Mucosa of stomach (tissue), 1 donor: ENCODE measurements at regions not wholly inside any gene's neighbourhood (a gene's known extent, or its start where the extent isn't known, plus 50 kb on each side); places are given as distances from the start of the nearest gene placed in this dataset.
"Not testable (repeated sequence)": the region's sequence is repeated elsewhere in the genome, so short reads cannot be mapped to it uniquely, and the experiment has no call there.

Source experiments
- H3K27me3 ChIP-seq: one replicate; pipeline ENCODE4 v1.7.0; 2013; ENCODE audit warnings: mild to moderate bottlenecking, low read length; ENCODE audit not compliant: control insufficient read depth, insufficient read depth
- H3K36me3 ChIP-seq: one replicate; pipeline ENCODE4 v1.7.0; 2013; ENCODE audit warnings: low read length; ENCODE audit not compliant: control insufficient read depth, insufficient read depth
- H3K4me1 ChIP-seq: one replicate; pipeline ENCODE4 v1.7.0; 2013; ENCODE audit warnings: mild to moderate bottlenecking, low read length; ENCODE audit not compliant: control insufficient read depth, insufficient read depth
- H3K4me3 ChIP-seq: one replicate; pipeline ENCODE4 v1.7.0; 2013; ENCODE audit warnings: low read length
- H3K9ac ChIP-seq: one replicate; pipeline ENCODE4 v1.7.0; 2013; ENCODE audit warnings: mild to moderate bottlenecking, low read length, moderate library complexity
- H3K9me3 ChIP-seq: one replicate; pipeline ENCODE4 v1.7.0; 2013; ENCODE audit warnings: mild to moderate bottlenecking, low read length, moderate library complexity; ENCODE audit not compliant: control insufficient read depth
- donor health status: Pancreatic carcinoma.

- H3K9ac ChIP-seq, H3K36me3 ChIP-seq, H3K9me3 ChIP-seq, H3K4me1 ChIP-seq, H3K27me3 ChIP-seq, H3K4me3 ChIP-seq: not testable (repeated sequence)
Observed at GRCh38 chr19:28310829-28311228, 902.1 kb downstream of the UQCRFS1 start.

GRCh38 chr19:28309070-28309469 lies 903.9 kb downstream of the UQCRFS1 start:
- no peak overlapping the region for H3K4me3 ChIP-seq
- no peaks in the 10 kb centered on the region for H3K27me3 ChIP-seq
- H3K4me1 ChIP-seq: no peaks in the 10 kb centered on the region
- H3K9me3 ChIP-seq: no peaks in the 10 kb centered on the region
- no peak overlapping the region for H3K9ac ChIP-seq
- no peaks in the 10 kb centered on the region for H3K36me3 ChIP-seq

GRCh38 chr19:28307963-28308362 lies 905.0 kb downstream of the UQCRFS1 start:
- Histone ChIP-seq H3K9me3 (no peaks in the 10 kb centered on the region), H3K4me3 (no peak overlapping the region), H3K36me3 (no peaks in the 10 kb centered on the region), H3K27me3 (no peaks in the 10 kb centered on the region), H3K4me1 (no peaks in the 10 kb centered on the region), H3K9ac (no peak overlapping the region)

GRCh38 chr19:28307487-28307886 lies 905.5 kb downstream of the UQCRFS1 start:
- H3K36me3 ChIP-seq: no peaks in the 10 kb centered on the region
- H3K4me1 ChIP-seq: no peaks in the 10 kb centered on the region
- no peak overlapping the region for H3K9ac ChIP-seq
- H3K9me3 ChIP-seq: no peaks in the 10 kb centered on the region
- no peak overlapping the region for H3K4me3 ChIP-seq
- no peaks in the 10 kb centered on the region for H3K27me3 ChIP-seq

- Histone ChIP-seq H3K27me3 (no peaks in the 10 kb centered on the region), H3K9ac (no peak overlapping the region), H3K4me1 (no peaks in the 10 kb centered on the region), H3K4me3 (no peak overlapping the region), H3K36me3 (no peaks in the 10 kb centered on the region), H3K9me3 (no peaks in the 10 kb centered on the region)
Observed at GRCh38 chr19:28305513-28305912, 907.4 kb downstream of the UQCRFS1 start.

GRCh38 chr19:28303502-28303901 lies 909.4 kb downstream of the UQCRFS1 start:
- no peak overlapping the region for H3K9ac ChIP-seq
- H3K4me1 ChIP-seq: no peaks in the 10 kb centered on the region
- no peak overlapping the region for H3K4me3 ChIP-seq
- no peaks in the 10 kb centered on the region for H3K27me3 ChIP-seq
- no peaks in the 10 kb centered on the region for H3K36me3 ChIP-seq
- no peaks in the 10 kb centered on the region for H3K9me3 ChIP-seq

- no peaks in the 10 kb centered on the region for H3K36me3 ChIP-seq
- no peak overlapping the region for H3K9ac ChIP-seq
- H3K4me3 ChIP-seq: no peak overlapping the region
- no peaks in the 10 kb centered on the region for H3K9me3 ChIP-seq
- no peaks in the 10 kb centered on the region for H3K27me3 ChIP-seq
- H3K4me1 ChIP-seq: no peaks in the 10 kb centered on the region
Observed at GRCh38 chr19:28301961-28302360, 911.0 kb downstream of the UQCRFS1 start.

- H3K4me1 ChIP-seq: no peaks in the 10 kb centered on the region
- H3K9me3 ChIP-seq: no peaks in the 10 kb centered on the region
- H3K27me3 ChIP-seq: no peaks in the 10 kb centered on the region
- no peak overlapping the region for H3K9ac ChIP-seq
- H3K36me3 ChIP-seq: no peaks in the 10 kb centered on the region
- no peak overlapping the region for H3K4me3 ChIP-seq
Observed at GRCh38 chr19:28301463-28301862, 911.5 kb downstream of the UQCRFS1 start.

- no peaks in the 10 kb centered on the region for H3K4me1 ChIP-seq
- H3K36me3 ChIP-seq: no peaks in the 10 kb centered on the region
- H3K9ac ChIP-seq: no peak overlapping the region
- no peaks in the 10 kb centered on the region for H3K27me3 ChIP-seq
- H3K4me3 ChIP-seq: no peak overlapping the region
- H3K9me3 ChIP-seq: no peaks in the 10 kb centered on the region
Observed at GRCh38 chr19:28299649-28300048, 913.3 kb downstream of the UQCRFS1 start.

- H3K36me3 ChIP-seq: no peaks in the 10 kb centered on the region
- H3K4me3 ChIP-seq: no peak overlapping the region
- no peaks in the 10 kb centered on the region for H3K27me3 ChIP-seq
- no peak overlapping the region for H3K9ac ChIP-seq
- H3K4me1 ChIP-seq: no peaks in the 10 kb centered on the region
- H3K9me3 ChIP-seq: no peaks in the 10 kb centered on the region
Observed at GRCh38 chr19:28297586-28298157, 915.3 kb downstream of the UQCRFS1 start.

- H3K4me1 ChIP-seq: no peaks in the 10 kb centered on the region
- no peak overlapping the region for H3K4me3 ChIP-seq
- H3K9ac ChIP-seq: no peak overlapping the region
- H3K36me3 ChIP-seq: no peaks in the 10 kb centered on the region
- H3K9me3 ChIP-seq: no peaks in the 10 kb centered on the region
- H3K27me3 ChIP-seq: no peaks in the 10 kb centered on the region
Observed at GRCh38 chr19:28297036-28297435, 915.9 kb downstream of the UQCRFS1 start.

- no peaks in the 10 kb centered on the region for H3K4me1 ChIP-seq
Observed at GRCh38 chr19:28296506-28296905, 916.4 kb downstream of the UQCRFS1 start.

GRCh38 chr19:28294975-28295374 lies 918.0 kb downstream of the UQCRFS1 start:
- H3K4me1 ChIP-seq, H3K4me3 ChIP-seq: not testable (repeated sequence)

More at GRCh38 chr19:28296506-28296905, 916.4 kb downstream of the UQCRFS1 start:
- no peak overlapping the region for H3K9ac ChIP-seq
- no peaks in the 10 kb centered on the region for H3K9me3 ChIP-seq
- H3K4me3 ChIP-seq: no peak overlapping the region
- H3K36me3 ChIP-seq: no peaks in the 10 kb centered on the region
- H3K27me3 ChIP-seq: no peaks in the 10 kb centered on the region

More at GRCh38 chr19:28294975-28295374, 918.0 kb downstream of the UQCRFS1 start:
- H3K27me3 ChIP-seq, H3K36me3 ChIP-seq, H3K9ac ChIP-seq, H3K9me3 ChIP-seq: not testable (repeated sequence)
